BJ (cell line): ENCODE measurements at regions not wholly inside any gene's neighbourhood (a gene's known extent, or its start where the extent isn't known, plus 50 kb on each side); places are given as distances from the start of the nearest gene placed in this dataset.

Source experiments
- CTCF ChIA-PET: fragments of 350-600 bp; formaldehyde crosslinking; extraction: SDS; loops from one replicate; lab custom pipeline; 2021; ENCODE audit warnings: antibody characterized with exemption, inconsistent platforms; lab: Yijun Ruan, JAX
- POLR2A ChIA-PET: fragments of 300-600 bp; sonication (Branson Sonifier 250); formaldehyde crosslinking; extraction: SDS; loops from one replicate; lab custom pipeline; 2021; ENCODE audit warnings: antibody characterized with exemption; lab: Charles Lee
- DNase-seq: peaks from one replicate; pipeline ENCODE4 v3.0.0-alpha.2; 2011; ENCODE audit warnings: low read depth
- H3K27me3 ChIP-seq: 2 replicates; pipeline ENCODE4 v1.6.0; 2011; ENCODE audit warnings: low read length; ENCODE audit not compliant: control insufficient read depth, insufficient read depth
- H3K36me3 ChIP-seq: 2 replicates; pipeline ENCODE4 v1.5.1; 2011; ENCODE audit warnings: low read length; ENCODE audit not compliant: control insufficient read depth, insufficient read depth
- H3K4me3 ChIP-seq: 2 replicates; pipeline ENCODE4 v1.5.1; 2011; ENCODE audit warnings: low read depth, mild to moderate bottlenecking, control low read depth, low read length
- CTCF ChIP-seq: IDR thresholded peaks from 2 replicates; pipeline ENCODE4 v1.5.1; 2011; ENCODE audit warnings: low read depth, mild to moderate bottlenecking, control low read depth, inconsistent platforms, low read length, moderate library complexity; ENCODE audit not compliant: insufficient read depth

- ChIA-PET CTCF (no interaction called here), POLR2A (no interaction called here)
- TF ChIP-seq CTCF = no peak
- no peak for DNase-seq
- Histone ChIP-seq H3K4me3 (no peak overlapping the region), H3K27me3 (no peaks in the 10 kb centered on the region), H3K36me3 (no peaks in the 10 kb centered on the region)
Observed at GRCh38 chr12:19633641-19634040, 194.3 kb downstream of the AEBP2 start.

- Histone ChIP-seq H3K27me3 (no peaks in the 10 kb centered on the region), H3K4me3 (no peak overlapping the region), H3K36me3 (no peaks in the 10 kb centered on the region)
- ChIA-PET CTCF (no interaction called here), POLR2A (interaction anchor here (0.6 kb wide), 1 partner anchor 75 kb away, joined by 3 read pairs; no protein-coding TSS in a partner anchor)
- DNase-seq = no peak
- TF ChIP-seq CTCF = no peak
Observed at GRCh38 chr12:19639781-19640415, 200.6 kb downstream of the AEBP2 start.

GRCh38 chr12:19641235-19642080, 202.2 kb downstream of the AEBP2 start:
- DNase-seq = no peak

GRCh38 chr12:19642345-19642744, 203.1 kb downstream of the AEBP2 start:
- POLR2A ChIA-PET = no interaction called here
- H3K27me3 ChIP-seq = no peaks in the 10 kb centered on the region
- no peak for TF ChIP-seq CTCF
- no peak overlapping the region for H3K4me3 ChIP-seq
- no peaks in the 10 kb centered on the region for H3K36me3 ChIP-seq
- CTCF ChIA-PET = interaction anchor here (1.1 to 3.7 kb wide), 5 partner anchors 29 to 135 kb away, joined by 4 to 30 read pairs (median 5); no protein-coding TSS in a partner anchor
- DNase-seq = no peak

More at GRCh38 chr12:19641235-19642080, 202.2 kb downstream of the AEBP2 start:
- no peak for TF ChIP-seq CTCF
- Histone ChIP-seq H3K36me3 (no peaks in the 10 kb centered on the region), H3K4me3 (no peak overlapping the region), H3K27me3 (no peaks in the 10 kb centered on the region)
- CTCF ChIA-PET = interaction anchor here (1.0 to 3.7 kb wide), 2 partner anchors 68 to 134 kb away, joined by 5 to 30 read pairs; no protein-coding TSS in a partner anchor
- POLR2A ChIA-PET = no interaction called here

GRCh38 chr12:19643635-19644034, 204.3 kb downstream of the AEBP2 start:
- ChIA-PET POLR2A (interaction anchor here (0.7 kb wide), 1 partner anchor 135 kb away, joined by 4 read pairs; no protein-coding TSS in a partner anchor), CTCF (interaction anchor here (0.6 to 3.7 kb wide), 23 partner anchors 9 to 489 kb away, joined by 3 to 30 read pairs (median 3); no protein-coding TSS in a partner anchor)

More at GRCh38 chr12:19643635-19644034, 204.3 kb downstream of the AEBP2 start:
- H3K4me3 ChIP-seq = no peak overlapping the region
- H3K27me3 ChIP-seq = no peaks in the 10 kb centered on the region
- TF ChIP-seq CTCF = peak; percentile 79
- DNase-seq = no peak
- H3K36me3 ChIP-seq = no peaks in the 10 kb centered on the region
